ENCODE measurements at regions not wholly inside any gene's neighbourhood (a gene's known extent, or its start where the extent isn't known, plus 50 kb on each side); places are given as distances from the start of the nearest gene placed in this dataset.

DNA sequence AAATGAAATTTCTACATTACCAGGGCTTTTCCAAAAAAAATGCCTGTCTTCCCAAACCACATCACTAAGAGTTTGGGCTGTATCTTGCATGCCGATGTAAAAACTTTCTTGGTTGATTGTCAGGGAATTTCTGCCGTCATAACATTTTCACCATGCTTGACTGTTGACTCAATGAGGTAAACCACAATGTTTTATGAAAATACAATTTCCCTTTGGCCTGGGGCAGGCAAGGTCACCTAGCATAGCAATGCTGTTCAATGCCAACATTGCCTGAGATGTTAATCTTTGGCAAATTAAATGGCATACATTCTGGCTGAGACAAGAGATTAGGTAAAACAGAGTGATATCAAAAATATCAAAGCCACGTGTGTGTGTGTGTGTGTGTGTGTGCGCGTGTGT is 137.1 kb upstream of the TBL1X start:
- no peak overlapping the region for H3K27ac Mint-ChIP-seq
- peaks cover 1% of the 10 kb centered on the region for H3K9me3 Mint-ChIP-seq
- peaks cover 2% of the 10 kb centered on the region for H3K27me3 Mint-ChIP-seq
- H3K4me1 Mint-ChIP-seq: no peaks in the 10 kb centered on the region
- POLR2A ChIA-PET: no interaction called here
- H3K4me3 Mint-ChIP-seq: no peak overlapping the region
- DNase-seq (no peak), ATAC-seq (ENCODE audit: low read depth) (no peak)
- H3K36me3 Mint-ChIP-seq: no peaks in the 10 kb centered on the region

DNA sequence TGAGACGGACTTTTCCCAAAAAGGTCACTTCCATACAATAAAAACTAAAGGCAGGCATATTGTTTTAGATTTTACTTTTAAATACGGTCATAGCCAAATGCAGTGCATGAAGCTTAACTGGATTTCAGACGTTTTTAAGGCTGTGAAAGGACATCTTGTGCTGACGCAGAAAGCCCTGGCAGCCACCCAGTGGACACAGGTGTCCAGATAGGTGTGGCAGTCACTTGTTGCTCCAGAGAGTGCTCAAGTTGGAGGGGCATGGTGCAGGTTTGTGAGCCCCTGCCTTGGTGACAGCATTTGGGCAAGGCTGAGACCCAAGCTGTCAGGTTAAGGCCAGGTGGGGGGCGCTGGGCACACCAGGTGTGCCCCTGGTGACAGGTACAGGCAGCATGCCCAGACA is 135.8 kb upstream of the TBL1X start:
- H3K36me3 Mint-ChIP-seq: no peaks in the 10 kb centered on the region
- no peak overlapping the region for H3K27ac Mint-ChIP-seq
- no peak for DNase-seq
- POLR2A ChIA-PET: no interaction called here
- H3K9me3 Mint-ChIP-seq: peaks cover 1% of the 10 kb centered on the region
- H3K4me1 Mint-ChIP-seq: no peaks in the 10 kb centered on the region
- no peak overlapping the region for H3K4me3 Mint-ChIP-seq
- peaks cover 5% of the 10 kb centered on the region for H3K27me3 Mint-ChIP-seq
- ATAC-seq (ENCODE audit: low read depth): no peak

DNA sequence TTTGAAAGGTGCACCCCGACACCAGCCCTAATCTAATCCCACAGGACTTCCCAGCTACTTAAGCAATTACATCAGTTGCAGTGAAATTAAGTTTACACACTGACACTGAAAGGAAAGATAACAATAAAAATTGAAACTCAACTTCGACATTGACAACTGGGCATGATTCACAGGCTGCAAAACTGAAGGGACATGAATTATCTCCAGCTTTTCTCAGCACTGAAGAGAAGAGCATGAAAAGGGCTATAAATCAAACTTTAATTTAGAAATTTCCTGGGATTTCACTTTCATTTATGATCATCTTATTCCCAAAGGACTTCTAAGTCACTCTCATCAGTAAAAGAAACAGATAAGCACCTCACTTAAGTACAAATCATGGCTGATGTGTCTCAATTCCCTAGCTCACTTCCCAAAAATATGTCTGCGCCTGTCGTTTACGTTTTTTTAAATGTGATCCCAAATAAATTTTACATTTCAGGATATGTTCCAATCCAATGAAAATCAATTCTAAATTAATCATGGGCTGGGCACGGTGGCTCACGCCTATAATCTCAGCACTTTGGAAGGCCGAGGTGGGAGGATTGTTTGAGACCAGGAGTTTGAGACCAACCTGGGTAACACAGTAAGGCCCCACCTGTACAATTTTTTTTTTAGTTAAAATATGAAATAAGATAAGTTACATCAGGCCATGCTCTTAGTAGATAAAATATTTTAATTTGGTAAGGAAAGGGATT is 134.4 kb upstream of the TBL1X start:
- Mint-ChIP-seq H3K4me3 (no peak overlapping the region), H3K4me1 (no peaks in the 10 kb centered on the region), H3K9me3 (peaks cover 1% of the 10 kb centered on the region), H3K36me3 (no peaks in the 10 kb centered on the region), H3K27ac (no peak overlapping the region), H3K27me3 (peaks cover 5% of the 10 kb centered on the region)
- POLR2A ChIA-PET: no interaction called here
- DNase-seq (no peak), ATAC-seq (ENCODE audit: low read depth) (no peak)

GRCh38 chrX:9333873-9334560 is 130.8 kb upstream of the TBL1X start:
- no peak for DNase-seq
- no peaks in the 10 kb centered on the region for H3K36me3 Mint-ChIP-seq
- no peak for ATAC-seq (ENCODE audit: low read depth)
- POLR2A ChIA-PET: no interaction called here
- H3K27ac Mint-ChIP-seq: no peak overlapping the region
- peaks cover 5% of the 10 kb centered on the region for H3K27me3 Mint-ChIP-seq
- H3K9me3 Mint-ChIP-seq: peaks cover 1% of the 10 kb centered on the region
- peaks cover 1% of the 10 kb centered on the region for H3K4me1 Mint-ChIP-seq
- no peak overlapping the region for H3K4me3 Mint-ChIP-seq

GRCh38 chrX:9335251-9335650 is 129.6 kb upstream of the TBL1X start:
- Mint-ChIP-seq H3K9me3 (no peaks in the 10 kb centered on the region), H3K4me3 (no peak overlapping the region), H3K36me3 (no peaks in the 10 kb centered on the region), H3K27me3 (peaks cover 5% of the 10 kb centered on the region), H3K4me1 (peaks cover 7% of the 10 kb centered on the region), H3K27ac (no peak overlapping the region)
- no peak for ATAC-seq (ENCODE audit: low read depth)
- POLR2A ChIA-PET: no interaction called here
- no peak for DNase-seq

DNA sequence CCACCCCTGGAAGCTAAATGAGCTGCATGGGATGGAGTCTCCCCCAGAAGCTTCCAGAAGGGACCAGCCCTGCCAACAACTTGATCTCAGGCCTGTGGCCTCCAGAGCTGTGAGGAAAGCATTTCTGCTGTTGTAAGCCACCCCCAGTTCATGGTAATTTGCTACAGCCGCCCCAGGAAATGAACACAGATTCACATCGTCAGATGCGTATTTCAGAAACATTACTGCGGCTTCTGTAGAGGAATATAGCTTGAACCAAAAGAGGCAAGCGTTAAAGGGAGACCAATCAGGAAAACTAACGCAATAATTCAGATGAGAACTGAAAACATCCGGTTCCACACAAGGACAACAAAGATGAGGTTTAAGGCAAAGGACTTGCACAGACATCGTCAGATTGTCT is 128.4 kb upstream of the TBL1X start:
- no peak overlapping the region for H3K4me3 Mint-ChIP-seq

DNA sequence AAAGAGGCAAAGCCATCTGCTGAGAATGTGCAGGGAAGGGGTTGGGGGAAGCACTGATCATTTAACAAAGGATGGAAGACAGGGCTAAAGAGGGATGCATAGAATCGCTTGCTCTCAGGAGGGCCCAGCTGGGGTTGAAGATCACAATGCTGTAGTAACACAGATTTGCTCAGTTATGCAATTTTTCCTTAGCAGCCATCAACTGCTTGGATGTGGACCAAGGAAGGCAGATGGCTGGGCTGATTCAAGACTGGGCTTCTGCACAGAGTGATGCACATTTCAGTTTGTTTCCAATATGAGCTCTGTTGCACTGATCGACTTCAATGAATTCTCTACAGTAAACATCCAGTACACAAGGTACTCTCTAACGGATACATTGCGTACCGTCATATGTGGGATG is 127.8 kb upstream of the TBL1X start:
- Mint-ChIP-seq H3K36me3 (no peaks in the 10 kb centered on the region), H3K27me3 (peaks cover 3% of the 10 kb centered on the region), H3K4me1 (peaks cover 18% of the 10 kb centered on the region), H3K9me3 (no peaks in the 10 kb centered on the region), H3K4me3 (no peak overlapping the region), H3K27ac (no peak overlapping the region)
- POLR2A ChIA-PET: no interaction called here
- DNase-seq (no peak), ATAC-seq (ENCODE audit: low read depth) (no peak)

More for the DNA sequence above, 128.4 kb upstream of the TBL1X start:
- Mint-ChIP-seq H3K9me3 (no peaks in the 10 kb centered on the region), H3K4me1 (peaks cover 16% of the 10 kb centered on the region), H3K27me3 (peaks cover 3% of the 10 kb centered on the region), H3K36me3 (no peaks in the 10 kb centered on the region), H3K27ac (no peak overlapping the region)
- ATAC-seq (ENCODE audit: low read depth) (no peak), DNase-seq (no peak)
- POLR2A ChIA-PET: no interaction called here

DNA sequence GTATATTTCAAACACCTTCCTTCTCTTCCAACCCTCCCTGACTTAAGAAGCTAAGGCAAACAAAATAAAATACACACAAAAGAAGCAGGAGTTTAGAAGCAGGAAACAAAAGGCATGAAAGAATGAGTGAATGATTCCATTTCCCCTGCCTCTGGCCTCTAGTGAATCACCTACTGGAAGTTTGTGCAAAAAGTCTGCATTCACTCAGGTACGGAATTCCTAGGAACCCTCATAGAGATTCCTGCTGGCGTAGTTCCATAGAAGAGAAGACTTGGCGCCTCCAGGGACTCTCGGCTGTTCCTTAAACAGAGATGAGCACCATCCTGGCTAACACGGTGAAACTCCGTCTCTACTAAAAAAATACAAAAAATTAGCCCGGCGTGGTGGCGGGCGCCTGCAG is 125.9 kb upstream of the TBL1X start:
- DNase-seq (no peak), ATAC-seq (ENCODE audit: low read depth) (no peak)
- H3K27me3 Mint-ChIP-seq: no peaks in the 10 kb centered on the region
- H3K27ac Mint-ChIP-seq: no peak overlapping the region
- no peak overlapping the region for H3K4me3 Mint-ChIP-seq
- peaks cover 20% of the 10 kb centered on the region for H3K4me1 Mint-ChIP-seq
- H3K36me3 Mint-ChIP-seq: no peaks in the 10 kb centered on the region
- no peaks in the 10 kb centered on the region for H3K9me3 Mint-ChIP-seq
- POLR2A ChIA-PET: no interaction called here

GRCh38 chrX:9339603-9340491 is 125.0 kb upstream of the TBL1X start:
- POLR2A ChIA-PET: interaction anchor here (0.6 kb wide), 1 partner anchor 374 kb away, joined by 6 read pairs; no protein-coding TSS in a partner anchor
- Mint-ChIP-seq H3K27ac (no peak overlapping the region), H3K4me3 (no peak overlapping the region), H3K36me3 (no peaks in the 10 kb centered on the region), H3K4me1 (peaks cover 20% of the 10 kb centered on the region), H3K27me3 (no peaks in the 10 kb centered on the region), H3K9me3 (no peaks in the 10 kb centered on the region)
- no peak for DNase-seq
- no peak for ATAC-seq (ENCODE audit: low read depth)

- peak overlapping the region; percentile 73 for H3K4me3 Mint-ChIP-seq
- H3K27ac Mint-ChIP-seq: peak overlapping the region; percentile 93
- H3K27me3 Mint-ChIP-seq: no peaks in the 10 kb centered on the region
- H3K9me3 Mint-ChIP-seq: no peaks in the 10 kb centered on the region
- POLR2A ChIA-PET: interaction anchor here (1.3 to 2.2 kb wide), 2 partner anchors 10 to 122 kb away, joined by 3 to 16 read pairs; no protein-coding TSS in a partner anchor
- DNase-seq: peak; percentile 31
- H3K36me3 Mint-ChIP-seq: no peaks in the 10 kb centered on the region
- peaks cover 20% of the 10 kb centered on the region for H3K4me1 Mint-ChIP-seq
- peak; percentile 59 for ATAC-seq (ENCODE audit: low read depth)
Observed at GRCh38 chrX:9340598-9341290, 124.1 kb upstream of the TBL1X start.

GRCh38 chrX:9341291-9342201 is 123.3 kb upstream of the TBL1X start:
- Mint-ChIP-seq H3K27me3 (no peaks in the 10 kb centered on the region), H3K9me3 (no peaks in the 10 kb centered on the region)
- ATAC-seq (ENCODE audit: low read depth): peak; percentile 53

GRCh38 chrX:9342561-9343051 is 122.3 kb upstream of the TBL1X start:
- no peaks in the 10 kb centered on the region for H3K36me3 Mint-ChIP-seq
- no peaks in the 10 kb centered on the region for H3K27me3 Mint-ChIP-seq
- no peaks in the 10 kb centered on the region for H3K9me3 Mint-ChIP-seq
- DNase-seq (peak; percentile 70), ATAC-seq (ENCODE audit: low read depth) (peak; percentile 54)
- peak overlapping the region; percentile 47 for H3K4me3 Mint-ChIP-seq
- POLR2A ChIA-PET: interaction anchor here (2.2 kb wide), 1 partner anchor 120 kb away, joined by 16 read pairs; no protein-coding TSS in a partner anchor
- H3K4me1 Mint-ChIP-seq: peaks cover 19% of the 10 kb centered on the region
- peak overlapping the region; percentile 48 for H3K27ac Mint-ChIP-seq

More at GRCh38 chrX:9341291-9342201, 123.3 kb upstream of the TBL1X start:
- Mint-ChIP-seq H3K27ac (peak overlapping the region; percentile 93), H3K4me3 (peak overlapping the region; percentile 73), H3K36me3 (no peaks in the 10 kb centered on the region), H3K4me1 (peaks cover 20% of the 10 kb centered on the region)
- POLR2A ChIA-PET: interaction anchor here (0.5 to 2.2 kb wide), 4 partner anchors 10 to 658 kb away, joined by 3 to 16 read pairs (median 3); no protein-coding TSS in a partner anchor
- DNase-seq: peak; percentile 49
